Neural cell (in vitro differentiated cells): ENCODE measurements at regions not wholly inside any gene's neighbourhood (a gene's known extent, or its start where the extent isn't known, plus 50 kb on each side); places are given as distances from the start of the nearest gene placed in this dataset.

ENCODE experiments used
- H2AFZ ChIP-seq: fragments of 200-600, 300-800 bp; sonication (generic), shearing (Covaris generic); 2 replicates; pipeline ENCODE4 v1.6.0; 2014; ENCODE audit warnings: low read depth, mild to moderate bottlenecking, antibody characterized with exemption, low read length, moderate library complexity
- H3F3A ChIP-seq: fragments of 200-600 bp; shearing (Covaris generic); 2 replicates; pipeline ENCODE4 v1.6.1; 2016; ENCODE audit warnings: mild to moderate bottlenecking, moderate library complexity, mixed read lengths, antibody characterized with exemption, low read length; ENCODE audit not compliant: insufficient read depth, poor library complexity, severe bottlenecking
- H3K27ac ChIP-seq: fragments of 200-600, 300-800 bp; sonication (generic), shearing (Covaris generic); 2 replicates; pipeline ENCODE4 v1.5.1; 2014; ENCODE audit warnings: mild to moderate bottlenecking, low read length, moderate library complexity
- H3K27me3 ChIP-seq: fragments of 300-800, 200-600 bp; sonication (generic), shearing (Covaris generic); 2 replicates; pipeline ENCODE4 v1.6.0; 2014; ENCODE audit warnings: mild to moderate bottlenecking, low read depth, low read length, moderate library complexity; ENCODE audit not compliant: insufficient read depth
- H3K36me3 ChIP-seq: fragments of 300-800, 200-600 bp; sonication (generic), shearing (Covaris generic); 2 replicates; pipeline ENCODE4 v1.5.1; 2014; ENCODE audit warnings: mild to moderate bottlenecking, antibody characterized with exemption, low read length, moderate library complexity; ENCODE audit not compliant: insufficient read depth
- H3K4me2 ChIP-seq: fragments of 300-800, 200-600 bp; sonication (generic), shearing (Covaris generic); 2 replicates; pipeline ENCODE4 v1.6.0; 2014; ENCODE audit warnings: mild to moderate bottlenecking, low read length
- H3K4me3 ChIP-seq: fragments of 300-800, 200-600 bp; sonication (generic), shearing (Covaris generic); 2 replicates; pipeline ENCODE4 v1.5.1; 2014; ENCODE audit warnings: mild to moderate bottlenecking, low read length, moderate library complexity
- H3K79me2 ChIP-seq: fragments of 200-600 bp; shearing (Covaris generic); replicated peaks from 2 replicates; pipeline ENCODE4 v1.6.0; 2014; ENCODE audit warnings: mild to moderate bottlenecking, low read length, moderate library complexity; ENCODE audit not compliant: insufficient read depth
- H3K9ac ChIP-seq: fragments of 300-800, 200-600 bp; sonication (generic), shearing (Covaris generic); 2 replicates; pipeline ENCODE4 v1.6.1; 2016; ENCODE audit warnings: mild to moderate bottlenecking, low read length, mixed read lengths
- H3K9me2 ChIP-seq: fragments of 200-600 bp; shearing (Covaris generic); 2 replicates; pipeline ENCODE4 v1.6.1; 2016; ENCODE audit warnings: mild to moderate bottlenecking, low read length, mixed read lengths; ENCODE audit not compliant: insufficient read depth
- H3K9me3 ChIP-seq: fragments of 200-600, 300-800 bp; sonication (generic), shearing (Covaris generic); 2 replicates; pipeline ENCODE4 v1.6.1; 2016; ENCODE audit warnings: mild to moderate bottlenecking, mixed run types, low read length, moderate library complexity, mixed read lengths
- H4K20me1 ChIP-seq: fragments of 200-600 bp; shearing (Covaris generic); 2 replicates; pipeline ENCODE4 v1.6.1; 2016; ENCODE audit warnings: mild to moderate bottlenecking, mixed run types; ENCODE audit not compliant: insufficient read depth
- EP300 ChIP-seq: fragments of 450-650 bp; conservative IDR thresholded peaks from 2 replicates; pipeline ENCODE4 v1.6.1; 2014; ENCODE audit warnings: antibody characterized with exemption, mild to moderate bottlenecking, moderate library complexity; ENCODE audit not compliant: poor library complexity, severe bottlenecking
- EZH2 ChIP-seq: fragments of 200-600, 300-800 bp; shearing (Covaris generic), sonication (generic); IDR thresholded peaks from 2 replicates; pipeline ENCODE4 v1.6.1; 2014; ENCODE audit warnings: antibody characterized with exemption, low read length, borderline replicate concordance, mild to moderate bottlenecking; ENCODE audit not compliant: insufficient read depth, poor library complexity, severe bottlenecking
- MXI1 ChIP-seq: fragments of 450-650 bp; conservative IDR thresholded peaks from 2 replicates; pipeline ENCODE4 v1.6.1; 2014; ENCODE audit warnings: antibody characterized with exemption, mild to moderate bottlenecking; ENCODE audit not compliant: poor library complexity, severe bottlenecking
- POLR2AphosphoS5 ChIP-seq: IDR thresholded peaks from 2 replicates; pipeline ENCODE4 v1.6.1; 2012
- RAD21 ChIP-seq: fragments of 450-650 bp; conservative IDR thresholded peaks from 2 replicates; pipeline ENCODE4 v1.6.1; 2014; ENCODE audit warnings: antibody characterized with exemption, mild to moderate bottlenecking, moderate library complexity
- SMC3 ChIP-seq: fragments of 450-650 bp; conservative IDR thresholded peaks from 2 replicates; pipeline ENCODE4 v1.6.1; 2014; ENCODE audit warnings: antibody characterized with exemption, mild to moderate bottlenecking, moderate library complexity; ENCODE audit not compliant: poor library complexity
- TAF1 ChIP-seq: IDR thresholded peaks from 2 replicates; pipeline ENCODE4 v1.6.1; 2012; ENCODE audit warnings: low read depth
- TF ChIP-seq, protein P1 (sequence below): IDR thresholded peaks from 2 replicates; pipeline ENCODE4 v1.6.1; 2012; ENCODE audit warnings: borderline replicate concordance
- TF ChIP-seq, protein P2 (sequence below): fragments of 450-650 bp; IDR thresholded peaks from 2 replicates; pipeline ENCODE4 v1.5.1; 2014; ENCODE audit warnings: antibody characterized with exemption, mild to moderate bottlenecking, moderate library complexity; ENCODE audit not compliant: poor library complexity, severe bottlenecking

DNA sequence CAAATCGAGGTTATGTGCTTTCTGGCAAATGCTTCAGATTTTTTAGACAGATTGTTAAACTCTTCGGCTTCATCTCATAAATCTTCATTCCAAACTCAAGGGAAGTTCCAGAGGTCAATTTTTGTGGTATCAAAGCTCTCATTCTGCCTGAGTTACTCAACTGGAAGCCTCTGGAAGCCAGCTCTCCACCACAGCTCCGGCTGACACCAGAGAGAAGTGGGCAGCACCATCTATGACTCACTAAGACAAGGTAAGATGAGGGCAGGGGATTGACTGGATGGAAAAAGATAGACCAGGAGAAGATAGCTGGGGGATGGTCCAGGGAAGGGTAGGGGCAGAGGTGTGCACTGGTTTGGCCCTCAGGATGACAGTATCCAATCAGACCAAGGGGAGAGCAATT, 137.3 kb upstream of the HNRNPA3 start:
- no peak for TF ChIP-seq RAD21
- TF ChIP-seq EZH2 = no peak
- no peak for TF ChIP-seq SMC3
- no peak for TF ChIP-seq POLR2AphosphoS5
- TF ChIP-seq, protein P1, sequence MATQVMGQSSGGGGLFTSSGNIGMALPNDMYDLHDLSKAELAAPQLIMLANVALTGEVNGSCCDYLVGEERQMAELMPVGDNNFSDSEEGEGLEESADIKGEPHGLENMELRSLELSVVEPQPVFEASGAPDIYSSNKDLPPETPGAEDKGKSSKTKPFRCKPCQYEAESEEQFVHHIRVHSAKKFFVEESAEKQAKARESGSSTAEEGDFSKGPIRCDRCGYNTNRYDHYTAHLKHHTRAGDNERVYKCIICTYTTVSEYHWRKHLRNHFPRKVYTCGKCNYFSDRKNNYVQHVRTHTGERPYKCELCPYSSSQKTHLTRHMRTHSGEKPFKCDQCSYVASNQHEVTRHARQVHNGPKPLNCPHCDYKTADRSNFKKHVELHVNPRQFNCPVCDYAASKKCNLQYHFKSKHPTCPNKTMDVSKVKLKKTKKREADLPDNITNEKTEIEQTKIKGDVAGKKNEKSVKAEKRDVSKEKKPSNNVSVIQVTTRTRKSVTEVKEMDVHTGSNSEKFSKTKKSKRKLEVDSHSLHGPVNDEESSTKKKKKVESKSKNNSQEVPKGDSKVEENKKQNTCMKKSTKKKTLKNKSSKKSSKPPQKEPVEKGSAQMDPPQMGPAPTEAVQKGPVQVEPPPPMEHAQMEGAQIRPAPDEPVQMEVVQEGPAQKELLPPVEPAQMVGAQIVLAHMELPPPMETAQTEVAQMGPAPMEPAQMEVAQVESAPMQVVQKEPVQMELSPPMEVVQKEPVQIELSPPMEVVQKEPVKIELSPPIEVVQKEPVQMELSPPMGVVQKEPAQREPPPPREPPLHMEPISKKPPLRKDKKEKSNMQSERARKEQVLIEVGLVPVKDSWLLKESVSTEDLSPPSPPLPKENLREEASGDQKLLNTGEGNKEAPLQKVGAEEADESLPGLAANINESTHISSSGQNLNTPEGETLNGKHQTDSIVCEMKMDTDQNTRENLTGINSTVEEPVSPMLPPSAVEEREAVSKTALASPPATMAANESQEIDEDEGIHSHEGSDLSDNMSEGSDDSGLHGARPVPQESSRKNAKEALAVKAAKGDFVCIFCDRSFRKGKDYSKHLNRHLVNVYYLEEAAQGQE = no peak
- TF ChIP-seq EP300 = no peak
- no peak for TF ChIP-seq MXI1
- TF ChIP-seq, protein P2, sequence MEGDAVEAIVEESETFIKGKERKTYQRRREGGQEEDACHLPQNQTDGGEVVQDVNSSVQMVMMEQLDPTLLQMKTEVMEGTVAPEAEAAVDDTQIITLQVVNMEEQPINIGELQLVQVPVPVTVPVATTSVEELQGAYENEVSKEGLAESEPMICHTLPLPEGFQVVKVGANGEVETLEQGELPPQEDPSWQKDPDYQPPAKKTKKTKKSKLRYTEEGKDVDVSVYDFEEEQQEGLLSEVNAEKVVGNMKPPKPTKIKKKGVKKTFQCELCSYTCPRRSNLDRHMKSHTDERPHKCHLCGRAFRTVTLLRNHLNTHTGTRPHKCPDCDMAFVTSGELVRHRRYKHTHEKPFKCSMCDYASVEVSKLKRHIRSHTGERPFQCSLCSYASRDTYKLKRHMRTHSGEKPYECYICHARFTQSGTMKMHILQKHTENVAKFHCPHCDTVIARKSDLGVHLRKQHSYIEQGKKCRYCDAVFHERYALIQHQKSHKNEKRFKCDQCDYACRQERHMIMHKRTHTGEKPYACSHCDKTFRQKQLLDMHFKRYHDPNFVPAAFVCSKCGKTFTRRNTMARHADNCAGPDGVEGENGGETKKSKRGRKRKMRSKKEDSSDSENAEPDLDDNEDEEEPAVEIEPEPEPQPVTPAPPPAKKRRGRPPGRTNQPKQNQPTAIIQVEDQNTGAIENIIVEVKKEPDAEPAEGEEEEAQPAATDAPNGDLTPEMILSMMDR = no peak
- TF ChIP-seq TAF1 = no peak
- no peaks in the 10 kb centered on the region for H3K9me2 ChIP-seq
- no peak overlapping the region for H2AFZ ChIP-seq

DNA sequence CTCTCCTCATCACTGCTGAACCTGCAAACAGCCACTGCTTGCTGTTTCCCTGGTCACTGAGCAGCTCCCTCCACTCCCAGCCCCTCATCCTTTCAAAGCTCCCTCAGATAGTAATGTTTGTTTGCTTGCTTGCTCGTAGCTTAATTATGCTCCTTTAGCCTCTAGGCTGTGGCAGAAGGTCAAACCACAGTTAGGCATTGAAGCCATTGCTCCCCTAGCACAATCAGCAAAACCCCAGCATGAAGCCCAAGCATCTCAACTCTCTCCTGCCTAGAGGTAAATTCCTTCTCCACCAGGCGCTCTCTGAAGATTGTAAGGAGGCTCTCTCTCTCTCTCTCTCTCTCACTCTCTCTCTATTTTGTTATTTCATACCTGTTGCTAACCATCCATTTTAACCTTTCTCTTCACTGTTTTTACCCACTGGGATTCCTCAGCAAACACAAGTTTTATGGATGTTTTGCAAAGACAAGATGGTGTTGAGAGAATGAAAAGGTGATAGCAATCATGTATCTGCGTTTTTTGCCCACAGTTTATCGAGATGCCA, 135.9 kb upstream of the HNRNPA3 start:
- TF ChIP-seq SMC3 (no peak), TAF1 (no peak)
- TF ChIP-seq, protein P2 = no peak
- TF ChIP-seq, protein P1 = no peak
- no peaks in the 10 kb centered on the region for H3K79me2 ChIP-seq
- H3K9me2 ChIP-seq = no peaks in the 10 kb centered on the region
- H3K4me3 ChIP-seq = no peak overlapping the region
- no peak overlapping the region for H2AFZ ChIP-seq
- H3K36me3 ChIP-seq = no peaks in the 10 kb centered on the region
- no peak overlapping the region for H3K9ac ChIP-seq
- no peaks in the 10 kb centered on the region for H3F3A ChIP-seq
- no peaks in the 10 kb centered on the region for H4K20me1 ChIP-seq
- H3K27ac ChIP-seq = no peak overlapping the region
- H3K9me3 ChIP-seq = no peaks in the 10 kb centered on the region
- H3K4me2 ChIP-seq = no peak overlapping the region
- no peaks in the 10 kb centered on the region for H3K27me3 ChIP-seq

More for the DNA sequence above, 137.3 kb upstream of the HNRNPA3 start:
- H4K20me1 ChIP-seq = no peaks in the 10 kb centered on the region
- no peaks in the 10 kb centered on the region for H3K9me3 ChIP-seq
- no peak overlapping the region for H3K4me2 ChIP-seq
- H3K4me3 ChIP-seq = no peak overlapping the region
- no peaks in the 10 kb centered on the region for H3K79me2 ChIP-seq
- no peaks in the 10 kb centered on the region for H3K27me3 ChIP-seq
- no peaks in the 10 kb centered on the region for H3K36me3 ChIP-seq
- no peaks in the 10 kb centered on the region for H3F3A ChIP-seq
- no peak overlapping the region for H3K27ac ChIP-seq
- no peak overlapping the region for H3K9ac ChIP-seq
